OCI-LY3 (cell line): ENCODE measurements at regions not wholly inside any gene's neighbourhood (a gene's known extent, or its start where the extent isn't known, plus 50 kb on each side); places are given as distances from the start of the nearest gene placed in this dataset.

ENCODE experiments used
- CTCF ChIP-seq: fragments of 200-600, 300-600 bp; sonication (generic); IDR thresholded peaks from 2 replicates; pipeline ENCODE4 v1.5.1; 2014; ENCODE audit warnings: antibody characterized with exemption, low read length, low read depth
- EZH2phosphoT487 ChIP-seq: fragments of 200-600 bp; shearing (Covaris generic); IDR thresholded peaks from 2 replicates; pipeline ENCODE4 v1.6.1; 2018; ENCODE audit warnings: antibody characterized with exemption, mixed run types, low read depth

- TF ChIP-seq CTCF: no peak
- no peak for TF ChIP-seq EZH2phosphoT487
These were observed 100.0 kb upstream of the MED13 start for GRCh38 chr17:62164747-62165722.
